ENCODE measurements at regions not wholly inside any gene's neighbourhood (a gene's known extent, or its start where the extent isn't known, plus 50 kb on each side); places are given as distances from the start of the nearest gene placed in this dataset.

DNA sequence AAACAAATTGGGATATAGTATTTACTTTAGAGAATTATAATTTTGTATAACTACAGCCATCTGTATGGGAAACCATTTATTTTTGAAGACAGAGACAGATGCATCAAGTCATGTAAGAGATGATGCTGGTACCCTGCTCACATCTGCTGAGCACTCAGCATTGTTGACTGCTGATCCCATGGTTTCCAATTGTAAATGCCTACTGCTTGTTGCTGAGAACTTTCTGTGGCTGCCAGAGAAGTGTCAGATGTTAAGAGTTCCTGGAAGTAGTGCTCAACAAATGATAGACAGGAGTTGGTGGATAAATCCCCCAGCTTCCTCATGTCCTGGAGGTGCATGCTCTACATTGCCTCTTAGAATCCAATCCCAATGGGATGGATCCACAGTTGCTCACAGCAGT lies 167.1 kb downstream of the OXSM start:
- H3K4me3 ChIP-seq (replicated peaks in 1 of 3; ENCODE audit: insufficient read depth in 1 of 3, low read depth in 1 of 3, low read length in 3 of 3), result no peak overlapping the region
- H3K9me3 ChIP-seq (replicated peaks; ENCODE audit: control insufficient read depth, insufficient read depth, low read length), result no peaks in the 10 kb centered on the region
- no peaks in the 10 kb centered on the region for H3K4me1 ChIP-seq (ENCODE audit: control insufficient read depth, extremely low read depth, insufficient read depth, low read length)
- no peaks in the 10 kb centered on the region for H3K27me3 ChIP-seq (ENCODE audit: control insufficient read depth in 2 of 2, insufficient read depth in 2 of 2, low read length in 2 of 2)
- no peak overlapping the region for H3K9ac ChIP-seq (replicated peaks; ENCODE audit: extremely low read depth, insufficient read depth, low read length)
- POLR2A ChIA-PET, result no interaction called here
- no peaks in the 10 kb centered on the region for H4K20me1 ChIP-seq (replicated peaks; ENCODE audit: control insufficient read depth, extremely low read depth, insufficient read depth, low read length)
- no TSS peak for BruUV-seq (replicated peaks)
- no peak overlapping the region for H3K4me2 ChIP-seq (ENCODE audit: insufficient read depth, low read length)
- H3K36me3 ChIP-seq (ENCODE audit: control insufficient read depth in 2 of 2, extremely low read depth in 1 of 2, insufficient read depth in 2 of 2, low read length in 2 of 2), result no peaks in the 10 kb centered on the region
- intact Hi-C loops (cut with micrococcal nuclease) (no loop called here), dilution Hi-C loops (cut with MboI; ENCODE audit: extremely low pct_ligation_motif_present, low sequenced_read_pairs) (no loop called here)
- H3K9me1 ChIP-seq (replicated peaks; ENCODE audit: control insufficient read depth, extremely low read depth, insufficient read depth, low read length), result no peaks in the 10 kb centered on the region
- no peak overlapping the region for H3K27ac ChIP-seq (ENCODE audit: insufficient read depth, low read depth, low read length)
- no peak for DNase-seq (ENCODE audit: low read depth, low spot score)
- FAIRE-seq, result no peak
- H2AFZ ChIP-seq (ENCODE audit: low read depth, low read length), result no peak overlapping the region
- no peaks in the 10 kb centered on the region for H3K79me2 ChIP-seq (ENCODE audit: control insufficient read depth, insufficient read depth, low read length)
- CTCF ChIA-PET, result no interaction called here
- TF ChIP-seq FOS (IDR thresholded peaks at IDR 0.05; ENCODE audit: borderline replicate concordance, insufficient read depth, low read length), result no peak
- TF ChIP-seq GATA2 (IDR thresholded peaks at IDR 0.05; ENCODE audit: insufficient read depth, insufficient read length, low read depth, low read length), result no peak
- no peak for TF ChIP-seq MYC (IDR thresholded peaks at IDR 0.05; ENCODE audit: low read depth, low read length)
- TF ChIP-seq, protein P1, sequence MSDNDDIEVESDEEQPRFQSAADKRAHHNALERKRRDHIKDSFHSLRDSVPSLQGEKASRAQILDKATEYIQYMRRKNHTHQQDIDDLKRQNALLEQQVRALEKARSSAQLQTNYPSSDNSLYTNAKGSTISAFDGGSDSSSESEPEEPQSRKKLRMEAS (IDR thresholded peaks at IDR 0.05; ENCODE audit: insufficient read depth, insufficient read length), result no peak
- no peak for TF ChIP-seq POLR2AphosphoS5 (IDR thresholded peaks at IDR 0.05; ENCODE audit: insufficient read depth, low read depth, low read length)
- TF ChIP-seq POLR2A (IDR thresholded peaks at IDR 0.05; ENCODE audit: low read depth, low read length), result no peak
- TF ChIP-seq JUN (IDR thresholded peaks at IDR 0.05; ENCODE audit: borderline replicate concordance, insufficient read depth, insufficient read length, low read depth), result no peak
- no peak for TF ChIP-seq EZH2 (IDR thresholded peaks at IDR 0.05; ENCODE audit: borderline replicate concordance, low read depth, low read length, severe bottlenecking)
- TF ChIP-seq, protein P2, sequence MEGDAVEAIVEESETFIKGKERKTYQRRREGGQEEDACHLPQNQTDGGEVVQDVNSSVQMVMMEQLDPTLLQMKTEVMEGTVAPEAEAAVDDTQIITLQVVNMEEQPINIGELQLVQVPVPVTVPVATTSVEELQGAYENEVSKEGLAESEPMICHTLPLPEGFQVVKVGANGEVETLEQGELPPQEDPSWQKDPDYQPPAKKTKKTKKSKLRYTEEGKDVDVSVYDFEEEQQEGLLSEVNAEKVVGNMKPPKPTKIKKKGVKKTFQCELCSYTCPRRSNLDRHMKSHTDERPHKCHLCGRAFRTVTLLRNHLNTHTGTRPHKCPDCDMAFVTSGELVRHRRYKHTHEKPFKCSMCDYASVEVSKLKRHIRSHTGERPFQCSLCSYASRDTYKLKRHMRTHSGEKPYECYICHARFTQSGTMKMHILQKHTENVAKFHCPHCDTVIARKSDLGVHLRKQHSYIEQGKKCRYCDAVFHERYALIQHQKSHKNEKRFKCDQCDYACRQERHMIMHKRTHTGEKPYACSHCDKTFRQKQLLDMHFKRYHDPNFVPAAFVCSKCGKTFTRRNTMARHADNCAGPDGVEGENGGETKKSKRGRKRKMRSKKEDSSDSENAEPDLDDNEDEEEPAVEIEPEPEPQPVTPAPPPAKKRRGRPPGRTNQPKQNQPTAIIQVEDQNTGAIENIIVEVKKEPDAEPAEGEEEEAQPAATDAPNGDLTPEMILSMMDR (IDR thresholded peaks at IDR 0.05; ENCODE audit: extremely low read depth in 1 of 2, insufficient read depth in 1 of 2, low read depth in 1 of 2, low read length in 2 of 2), result no peak

All from endothelial cell of umbilical vein (primary cell).